Neural crest cell (in vitro differentiated cells): ENCODE measurements at regions not wholly inside any gene's neighbourhood (a gene's known extent, or its start where the extent isn't known, plus 50 kb on each side); places are given as distances from the start of the nearest gene placed in this dataset.
"Not testable (repeated sequence)": the region's sequence is repeated elsewhere in the genome, so short reads cannot be mapped to it uniquely, and the experiment has no call there.

Experiments
- DNase-seq: peaks from one replicate; pipeline ENCODE4 v3.0.0; 2021; ENCODE audit warnings: low read depth, mixed read lengths, low spot score
- H3K27ac Mint-ChIP-seq: one replicate; pipeline ENCODE4 v1.8.0; 2021; ENCODE audit warnings: mild to moderate bottlenecking, mixed read lengths; ENCODE audit not compliant: unreplicated experiment
- H3K27me3 Mint-ChIP-seq: 2 replicates; pipeline ENCODE4 v1.8.0; 2021; ENCODE audit warnings: low read depth, mild to moderate bottlenecking, mixed read lengths
- H3K36me3 Mint-ChIP-seq: 2 replicates; pipeline ENCODE4 v1.8.0; 2021; ENCODE audit warnings: low read depth, mild to moderate bottlenecking, mixed read lengths
- H3K4me1 Mint-ChIP-seq: 2 replicates; pipeline ENCODE4 v1.8.0; 2021; ENCODE audit warnings: mixed read lengths
- H3K4me3 Mint-ChIP-seq: one replicate; pipeline ENCODE4 v1.8.0; 2021; ENCODE audit warnings: mild to moderate bottlenecking, mixed read lengths
- H3K9me3 Mint-ChIP-seq: 2 replicates; pipeline ENCODE4 v1.8.0; 2021; ENCODE audit warnings: mixed read lengths
- CTCF ChIP-seq: fragments of 200-600 bp; sonication (generic); conservative IDR thresholded peaks from 2 replicates; pipeline ENCODE4 v1.5.0; 2021; ENCODE audit warnings: antibody characterized with exemption, mild to moderate bottlenecking

- Mint-ChIP-seq H3K9me3 (peaks cover 3% of the 10 kb centered on the region), H3K4me1 (no peaks in the 10 kb centered on the region), H3K27ac (no peak overlapping the region), H3K36me3 (peaks cover 5% of the 10 kb centered on the region), H3K4me3 (no peak overlapping the region), H3K27me3 (no peaks in the 10 kb centered on the region)
- DNase-seq: no peak
- TF ChIP-seq CTCF: no peak
Measured at GRCh38 chr12:83505586-83505985, 818.9 kb downstream of the TMTC2 start.

- H3K4me1 Mint-ChIP-seq, H3K27ac Mint-ChIP-seq, H3K9me3 Mint-ChIP-seq, H3K27me3 Mint-ChIP-seq, H3K4me3 Mint-ChIP-seq, DNase-seq: not testable (repeated sequence)
- peaks cover 11% of the 10 kb centered on the region for H3K36me3 Mint-ChIP-seq
Measured at GRCh38 chr12:83499894-83500293, 813.2 kb downstream of the TMTC2 start.

- Mint-ChIP-seq H3K4me1 (no peaks in the 10 kb centered on the region), H3K27me3 (no peaks in the 10 kb centered on the region), H3K4me3 (no peak overlapping the region), H3K9me3 (peaks cover 2% of the 10 kb centered on the region), H3K36me3 (no peaks in the 10 kb centered on the region), H3K27ac (no peak overlapping the region)
- no peak for TF ChIP-seq CTCF
- DNase-seq: no peak
Measured at GRCh38 chr12:83477696-83478095, 791.0 kb downstream of the TMTC2 start.

GRCh38 chr12:83476695-83477690, 790.3 kb downstream of the TMTC2 start:
- H3K4me3 Mint-ChIP-seq: no peak overlapping the region
- H3K36me3 Mint-ChIP-seq: no peaks in the 10 kb centered on the region
- H3K9me3 Mint-ChIP-seq: no peaks in the 10 kb centered on the region
- H3K27ac Mint-ChIP-seq: no peak overlapping the region
- no peak for TF ChIP-seq CTCF
- H3K27me3 Mint-ChIP-seq: no peaks in the 10 kb centered on the region
- DNase-seq: no peak
- no peaks in the 10 kb centered on the region for H3K4me1 Mint-ChIP-seq

- no peak for TF ChIP-seq CTCF
- H3K27me3 Mint-ChIP-seq: no peaks in the 10 kb centered on the region
- H3K9me3 Mint-ChIP-seq: no peaks in the 10 kb centered on the region
- DNase-seq: no peak
- no peak overlapping the region for H3K27ac Mint-ChIP-seq
- no peaks in the 10 kb centered on the region for H3K36me3 Mint-ChIP-seq
- H3K4me1 Mint-ChIP-seq: no peaks in the 10 kb centered on the region
- no peak overlapping the region for H3K4me3 Mint-ChIP-seq
Measured at GRCh38 chr12:83476006-83476405, 789.3 kb downstream of the TMTC2 start.

GRCh38 chr12:83474369-83474768, 787.7 kb downstream of the TMTC2 start:
- no peak for DNase-seq
- Mint-ChIP-seq H3K4me1 (no peaks in the 10 kb centered on the region), H3K27ac (no peak overlapping the region), H3K4me3 (no peak overlapping the region), H3K36me3 (no peaks in the 10 kb centered on the region), H3K27me3 (no peaks in the 10 kb centered on the region), H3K9me3 (no peaks in the 10 kb centered on the region)
- no peak for TF ChIP-seq CTCF
